SK-N-SH treated with all-trans-retinoic acid at 6 μM for 48 hours (cell line): ENCODE measurements at regions not wholly inside any gene's neighbourhood (a gene's known extent, or its start where the extent isn't known, plus 50 kb on each side); places are given as distances from the start of the nearest gene placed in this dataset.

ENCODE experiments used
- ATAC-seq: fragments of 200-7000 bp; cut with Tn5 transposase; 3 replicates; pipeline ENCODE4 v1.9.1; 2020; ENCODE audit warnings: mild to moderate bottlenecking, moderate library complexity
- ARNTL ChIP-seq: fragments of 450-650 bp; formaldehyde crosslinking; IDR thresholded peaks from 2 replicates; pipeline ENCODE4 v1.5.0; 2020; ENCODE audit warnings: low read depth, mild to moderate bottlenecking, moderate library complexity, borderline replicate concordance
- BACH2 ChIP-seq: fragments of 250-450 bp; sonication (Bioruptor Pico); IDR thresholded peaks from 2 replicates; pipeline ENCODE4 v1.9.0; 2021; ENCODE audit warnings: mild to moderate bottlenecking, borderline replicate concordance
- CSDC2 ChIP-seq: fragments of 250-450 bp; sonication (Bioruptor Pico); IDR thresholded peaks from 2 replicates; pipeline ENCODE4 v1.5.0; 2020; ENCODE audit warnings: mild to moderate bottlenecking, moderate library complexity
- ESRRG ChIP-seq: fragments of 250-450 bp; sonication (Bioruptor Pico); IDR thresholded peaks from 2 replicates; pipeline ENCODE4 v1.6.1; 2021; ENCODE audit warnings: mild to moderate bottlenecking
- GLIS3 ChIP-seq: fragments of 250-450 bp; sonication (Bioruptor Pico); IDR thresholded peaks from 2 replicates; pipeline ENCODE4 v1.5.0; 2020; ENCODE audit warnings: mild to moderate bottlenecking, moderate library complexity
- ISL1 ChIP-seq: fragments of 250-450 bp; sonication (Bioruptor Pico); IDR thresholded peaks from 2 replicates; pipeline ENCODE4 v2.1.2; 2022; ENCODE audit warnings: mild to moderate bottlenecking, moderate library complexity
- OSR1 ChIP-seq: fragments of 250-450 bp; sonication (Bioruptor Pico); IDR thresholded peaks from 2 replicates; pipeline ENCODE4 v1.8.0; 2022; ENCODE audit warnings: moderate library complexity, mild to moderate bottlenecking, inconsistent platforms
- PPARA ChIP-seq: fragments of 250-450 bp; sonication (Bioruptor Pico); IDR thresholded peaks from 2 replicates; pipeline ENCODE4 v1.5.0; 2020; ENCODE audit warnings: mild to moderate bottlenecking, borderline replicate concordance
- RARB ChIP-seq: fragments of 250-450 bp; sonication (Bioruptor Pico); IDR thresholded peaks from 2 replicates; pipeline ENCODE4 v1.8.0; 2021; ENCODE audit warnings: mild to moderate bottlenecking, moderate library complexity
- SNAI2 ChIP-seq: fragments of 250-450 bp; sonication (Bioruptor Pico); IDR thresholded peaks from 2 replicates; pipeline ENCODE4 v1.5.0; 2020; ENCODE audit warnings: mild to moderate bottlenecking, moderate library complexity
- TCF4 ChIP-seq: fragments of 250-450 bp; sonication (Bioruptor Pico); IDR thresholded peaks from 2 replicates; pipeline ENCODE4 v1.8.0; 2021; ENCODE audit warnings: mild to moderate bottlenecking, moderate library complexity, borderline replicate concordance
- TOX ChIP-seq: fragments of 250-450 bp; sonication (Bioruptor Pico); IDR thresholded peaks from 2 replicates; pipeline ENCODE4 v1.8.0; 2021; ENCODE audit warnings: mild to moderate bottlenecking, moderate library complexity, borderline replicate concordance
- ZC3H10 ChIP-seq: fragments of 250-450 bp; sonication (Bioruptor Pico); IDR thresholded peaks from 2 replicates; pipeline ENCODE4 v1.5.1; 2021; ENCODE audit warnings: mild to moderate bottlenecking, moderate library complexity
- ZFP30 ChIP-seq: fragments of 450-650 bp; formaldehyde crosslinking; IDR thresholded peaks from 2 replicates; pipeline ENCODE4 v1.5.0; 2022; ENCODE audit warnings: mild to moderate bottlenecking, moderate library complexity
- ZNF565 ChIP-seq: fragments of 450-650 bp; formaldehyde crosslinking; conservative IDR thresholded peaks from 2 replicates; pipeline ENCODE4 v1.5.0; 2020; ENCODE audit warnings: low read depth, mild to moderate bottlenecking, moderate library complexity
- ZNF70 ChIP-seq: fragments of 450-650 bp; formaldehyde crosslinking; IDR thresholded peaks from 2 replicates; pipeline ENCODE4 v1.5.0; 2020; ENCODE audit warnings: mild to moderate bottlenecking, moderate library complexity
- ZNF8 ChIP-seq: fragments of 450-650 bp; formaldehyde crosslinking; IDR thresholded peaks from 2 replicates; pipeline ENCODE4 v1.5.0; 2020; ENCODE audit warnings: mild to moderate bottlenecking, moderate library complexity
- TF ChIP-seq, protein P1 (sequence below): fragments of 250-450 bp; sonication (Bioruptor Pico); IDR thresholded peaks from 2 replicates; pipeline ENCODE4 v1.8.0; 2020; ENCODE audit warnings: mild to moderate bottlenecking, moderate library complexity, borderline replicate concordance
- TF ChIP-seq, protein P2 (sequence below): fragments of 250-450 bp; sonication (Bioruptor Pico); IDR thresholded peaks from 2 replicates; pipeline ENCODE4 v1.5.0; 2020; ENCODE audit warnings: mild to moderate bottlenecking, moderate library complexity
- TF ChIP-seq, protein P3 (sequence below): fragments of 250-450 bp; sonication (Bioruptor Pico); IDR thresholded peaks from 2 replicates; pipeline ENCODE4 v1.8.0; 2021; ENCODE audit warnings: low read depth, mild to moderate bottlenecking, moderate library complexity, borderline replicate concordance
- TF ChIP-seq, protein P4 (sequence below): fragments of 250-450 bp; sonication (Bioruptor Pico); IDR thresholded peaks from 2 replicates; pipeline ENCODE4 v1.5.1; 2020; ENCODE audit warnings: low read depth, mild to moderate bottlenecking, moderate library complexity
- TF ChIP-seq, protein P5 (sequence below): fragments of 250-450 bp; sonication (Bioruptor Pico); IDR thresholded peaks from 2 replicates; pipeline ENCODE4 v1.5.1; 2021; ENCODE audit warnings: mild to moderate bottlenecking, moderate library complexity

DNA sequence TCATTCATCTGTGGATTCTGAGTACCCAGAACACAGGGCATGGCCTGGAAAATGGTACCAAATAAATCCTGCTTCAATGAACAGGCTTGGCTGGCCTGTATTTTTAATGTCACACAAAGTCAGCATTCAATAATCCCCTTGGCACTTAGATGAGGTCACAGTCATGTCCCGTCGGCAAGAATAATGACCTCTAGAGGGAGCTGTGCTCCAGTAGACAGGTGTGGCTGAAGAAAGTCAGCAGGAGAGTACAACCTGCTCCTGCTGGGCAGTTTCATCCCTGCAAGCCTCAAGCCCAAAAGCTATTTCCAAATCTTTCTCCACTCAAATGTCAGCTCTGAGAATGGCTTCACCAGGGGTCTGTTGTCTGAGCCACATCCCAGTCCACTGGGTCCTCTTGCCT, 404.0 kb upstream of the F9 start:
- ATAC-seq = no peak
- no peak for TF ChIP-seq ZNF565 (CRISPR knock-in tag)
- TF ChIP-seq, protein P1, sequence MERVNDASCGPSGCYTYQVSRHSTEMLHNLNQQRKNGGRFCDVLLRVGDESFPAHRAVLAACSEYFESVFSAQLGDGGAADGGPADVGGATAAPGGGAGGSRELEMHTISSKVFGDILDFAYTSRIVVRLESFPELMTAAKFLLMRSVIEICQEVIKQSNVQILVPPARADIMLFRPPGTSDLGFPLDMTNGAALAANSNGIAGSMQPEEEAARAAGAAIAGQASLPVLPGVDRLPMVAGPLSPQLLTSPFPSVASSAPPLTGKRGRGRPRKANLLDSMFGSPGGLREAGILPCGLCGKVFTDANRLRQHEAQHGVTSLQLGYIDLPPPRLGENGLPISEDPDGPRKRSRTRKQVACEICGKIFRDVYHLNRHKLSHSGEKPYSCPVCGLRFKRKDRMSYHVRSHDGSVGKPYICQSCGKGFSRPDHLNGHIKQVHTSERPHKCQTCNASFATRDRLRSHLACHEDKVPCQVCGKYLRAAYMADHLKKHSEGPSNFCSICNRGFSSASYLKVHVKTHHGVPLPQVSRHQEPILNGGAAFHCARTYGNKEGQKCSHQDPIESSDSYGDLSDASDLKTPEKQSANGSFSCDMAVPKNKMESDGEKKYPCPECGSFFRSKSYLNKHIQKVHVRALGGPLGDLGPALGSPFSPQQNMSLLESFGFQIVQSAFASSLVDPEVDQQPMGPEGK (CRISPR knock-in tag) = no peak
- TF ChIP-seq TCF4 (CRISPR knock-in tag) = no peak
- no peak for TF ChIP-seq CSDC2 (CRISPR knock-in tag)
- no peak for TF ChIP-seq ZNF70 (CRISPR knock-in tag)
- no peak for TF ChIP-seq ZNF8 (CRISPR knock-in tag)
- TF ChIP-seq SNAI2 (CRISPR knock-in tag) = no peak
- no peak for TF ChIP-seq PPARA (CRISPR knock-in tag)
- no peak for TF ChIP-seq ISL1 (CRISPR knock-in tag)
- TF ChIP-seq, protein P2, sequence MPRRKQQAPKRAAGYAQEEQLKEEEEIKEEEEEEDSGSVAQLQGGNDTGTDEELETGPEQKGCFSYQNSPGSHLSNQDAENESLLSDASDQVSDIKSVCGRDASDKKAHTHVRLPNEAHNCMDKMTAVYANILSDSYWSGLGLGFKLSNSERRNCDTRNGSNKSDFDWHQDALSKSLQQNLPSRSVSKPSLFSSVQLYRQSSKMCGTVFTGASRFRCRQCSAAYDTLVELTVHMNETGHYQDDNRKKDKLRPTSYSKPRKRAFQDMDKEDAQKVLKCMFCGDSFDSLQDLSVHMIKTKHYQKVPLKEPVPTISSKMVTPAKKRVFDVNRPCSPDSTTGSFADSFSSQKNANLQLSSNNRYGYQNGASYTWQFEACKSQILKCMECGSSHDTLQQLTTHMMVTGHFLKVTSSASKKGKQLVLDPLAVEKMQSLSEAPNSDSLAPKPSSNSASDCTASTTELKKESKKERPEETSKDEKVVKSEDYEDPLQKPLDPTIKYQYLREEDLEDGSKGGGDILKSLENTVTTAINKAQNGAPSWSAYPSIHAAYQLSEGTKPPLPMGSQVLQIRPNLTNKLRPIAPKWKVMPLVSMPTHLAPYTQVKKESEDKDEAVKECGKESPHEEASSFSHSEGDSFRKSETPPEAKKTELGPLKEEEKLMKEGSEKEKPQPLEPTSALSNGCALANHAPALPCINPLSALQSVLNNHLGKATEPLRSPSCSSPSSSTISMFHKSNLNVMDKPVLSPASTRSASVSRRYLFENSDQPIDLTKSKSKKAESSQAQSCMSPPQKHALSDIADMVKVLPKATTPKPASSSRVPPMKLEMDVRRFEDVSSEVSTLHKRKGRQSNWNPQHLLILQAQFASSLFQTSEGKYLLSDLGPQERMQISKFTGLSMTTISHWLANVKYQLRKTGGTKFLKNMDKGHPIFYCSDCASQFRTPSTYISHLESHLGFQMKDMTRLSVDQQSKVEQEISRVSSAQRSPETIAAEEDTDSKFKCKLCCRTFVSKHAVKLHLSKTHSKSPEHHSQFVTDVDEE (CRISPR knock-in tag) = no peak
- TF ChIP-seq ZFP30 (CRISPR knock-in tag) = no peak
- TF ChIP-seq, protein P3, sequence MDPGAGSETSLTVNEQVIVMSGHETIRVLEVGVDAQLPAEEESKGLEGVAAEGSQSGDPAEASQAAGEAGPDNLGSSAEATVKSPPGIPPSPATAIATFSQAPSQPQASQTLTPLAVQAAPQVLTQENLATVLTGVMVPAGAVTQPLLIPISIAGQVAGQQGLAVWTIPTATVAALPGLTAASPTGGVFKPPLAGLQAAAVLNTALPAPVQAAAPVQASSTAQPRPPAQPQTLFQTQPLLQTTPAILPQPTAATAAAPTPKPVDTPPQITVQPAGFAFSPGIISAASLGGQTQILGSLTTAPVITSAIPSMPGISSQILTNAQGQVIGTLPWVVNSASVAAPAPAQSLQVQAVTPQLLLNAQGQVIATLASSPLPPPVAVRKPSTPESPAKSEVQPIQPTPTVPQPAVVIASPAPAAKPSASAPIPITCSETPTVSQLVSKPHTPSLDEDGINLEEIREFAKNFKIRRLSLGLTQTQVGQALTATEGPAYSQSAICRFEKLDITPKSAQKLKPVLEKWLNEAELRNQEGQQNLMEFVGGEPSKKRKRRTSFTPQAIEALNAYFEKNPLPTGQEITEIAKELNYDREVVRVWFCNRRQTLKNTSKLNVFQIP = no peak
- TF ChIP-seq OSR1 (CRISPR knock-in tag) = no peak
- TF ChIP-seq ARNTL (CRISPR knock-in tag) = no peak
- TF ChIP-seq, protein P4, sequence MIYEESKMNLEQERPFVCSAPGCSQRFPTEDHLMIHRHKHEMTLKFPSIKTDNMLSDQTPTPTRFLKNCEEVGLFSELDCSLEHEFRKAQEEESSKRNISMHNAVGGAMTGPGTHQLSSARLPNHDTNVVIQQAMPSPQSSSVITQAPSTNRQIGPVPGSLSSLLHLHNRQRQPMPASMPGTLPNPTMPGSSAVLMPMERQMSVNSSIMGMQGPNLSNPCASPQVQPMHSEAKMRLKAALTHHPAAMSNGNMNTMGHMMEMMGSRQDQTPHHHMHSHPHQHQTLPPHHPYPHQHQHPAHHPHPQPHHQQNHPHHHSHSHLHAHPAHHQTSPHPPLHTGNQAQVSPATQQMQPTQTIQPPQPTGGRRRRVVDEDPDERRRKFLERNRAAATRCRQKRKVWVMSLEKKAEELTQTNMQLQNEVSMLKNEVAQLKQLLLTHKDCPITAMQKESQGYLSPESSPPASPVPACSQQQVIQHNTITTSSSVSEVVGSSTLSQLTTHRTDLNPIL (CRISPR knock-in tag) = no peak
- no peak for TF ChIP-seq GLIS3 (CRISPR knock-in tag)
- TF ChIP-seq ESRRG (CRISPR knock-in tag) = no peak
- no peak for TF ChIP-seq RARB (CRISPR knock-in tag)
- TF ChIP-seq, all 23 proteins: peak for 0

DNA sequence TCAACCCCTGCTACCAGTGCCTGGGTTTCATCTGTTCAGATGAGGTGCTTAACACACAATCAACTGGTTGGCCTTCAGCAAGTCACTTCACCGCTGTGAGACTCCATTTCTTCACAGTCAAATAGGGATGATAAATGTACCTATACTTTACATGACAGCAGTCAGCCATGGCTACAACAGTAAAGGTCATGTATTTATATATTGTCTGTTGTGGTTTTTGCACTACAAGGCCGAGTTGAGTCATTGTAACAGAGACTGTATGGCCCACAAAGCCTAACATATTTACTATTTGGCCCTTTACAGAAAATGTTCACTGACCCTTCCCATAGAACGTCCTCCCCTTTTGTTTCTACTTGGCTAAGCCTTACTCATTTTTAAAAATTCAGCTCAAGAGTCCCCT, 404.6 kb upstream of the F9 start:
- ATAC-seq = no peak
- TF ChIP-seq TCF4 (CRISPR knock-in tag) (no peak), ZC3H10 (CRISPR knock-in tag) (no peak), TOX (no peak), ZNF565 (CRISPR knock-in tag) (no peak), SNAI2 (CRISPR knock-in tag) (no peak), ARNTL (CRISPR knock-in tag) (no peak), ESRRG (CRISPR knock-in tag) (no peak), BACH2 (CRISPR knock-in tag) (no peak), ISL1 (CRISPR knock-in tag) (no peak), ZFP30 (CRISPR knock-in tag) (no peak)
- TF ChIP-seq, protein P5, sequence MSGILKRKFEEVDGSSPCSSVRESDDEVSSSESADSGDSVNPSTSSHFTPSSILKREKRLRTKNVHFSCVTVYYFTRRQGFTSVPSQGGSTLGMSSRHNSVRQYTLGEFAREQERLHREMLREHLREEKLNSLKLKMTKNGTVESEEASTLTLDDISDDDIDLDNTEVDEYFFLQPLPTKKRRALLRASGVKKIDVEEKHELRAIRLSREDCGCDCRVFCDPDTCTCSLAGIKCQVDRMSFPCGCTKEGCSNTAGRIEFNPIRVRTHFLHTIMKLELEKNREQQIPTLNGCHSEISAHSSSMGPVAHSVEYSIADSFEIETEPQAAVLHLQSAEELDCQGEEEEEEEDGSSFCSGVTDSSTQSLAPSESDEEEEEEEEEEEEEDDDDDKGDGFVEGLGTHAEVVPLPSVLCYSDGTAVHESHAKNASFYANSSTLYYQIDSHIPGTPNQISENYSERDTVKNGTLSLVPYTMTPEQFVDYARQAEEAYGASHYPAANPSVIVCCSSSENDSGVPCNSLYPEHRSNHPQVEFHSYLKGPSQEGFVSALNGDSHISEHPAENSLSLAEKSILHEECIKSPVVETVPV (CRISPR knock-in tag) = no peak
- TF ChIP-seq, protein P1 (CRISPR knock-in tag) = no peak
